CD4-positive, alpha-beta T cell treated with Interleukin-2 at 100 ng/mL for 4 hours (primary cell): ENCODE measurements at regions not wholly inside any gene's neighbourhood (a gene's known extent, or its start where the extent isn't known, plus 50 kb on each side); places are given as distances from the start of the nearest gene placed in this dataset.
"Not testable (repeated sequence)": the region's sequence is repeated elsewhere in the genome, so short reads cannot be mapped to it uniquely, and the experiment has no call there.

Experiments used
- DNase-seq: peaks from one replicate; pipeline ENCODE4 v3.0.0-alpha.2; 2020; ENCODE audit warnings: low spot score

DNA sequence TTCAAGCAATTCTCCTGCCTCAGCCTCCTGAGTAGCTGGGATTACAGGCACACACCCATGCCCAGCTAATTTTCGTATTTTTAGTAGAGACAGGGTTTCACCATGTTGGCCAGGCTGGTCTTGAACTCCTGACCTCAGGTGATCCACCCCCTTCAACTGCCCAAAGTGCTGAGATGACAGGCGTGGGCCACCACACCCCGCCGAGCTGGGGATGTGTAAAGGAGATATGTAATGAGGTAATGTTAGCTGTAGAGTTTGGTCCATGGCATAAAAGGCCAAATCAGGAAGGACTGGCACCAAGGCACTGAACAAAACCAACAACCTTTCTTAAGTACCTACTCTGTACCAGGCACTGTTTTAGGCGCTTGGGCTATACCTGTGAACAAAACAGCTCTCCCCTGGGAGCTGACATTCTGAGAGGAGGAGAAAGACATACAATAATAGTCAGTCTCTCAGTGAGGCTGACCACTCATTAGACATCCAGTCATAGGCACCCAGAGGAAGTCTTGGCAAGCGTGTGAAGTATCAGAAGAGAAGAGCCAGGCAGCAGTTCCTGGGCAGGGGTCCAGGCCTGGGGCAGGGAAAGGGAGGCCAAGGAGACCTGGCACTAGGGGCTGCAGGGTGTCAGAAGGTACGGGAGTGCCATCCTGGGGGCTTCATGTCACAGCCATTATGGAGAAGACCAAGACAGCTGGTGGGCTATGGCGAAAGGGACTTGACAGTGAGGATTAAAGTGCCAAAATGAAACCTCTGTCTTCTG, 164.8 kb upstream of the DTNBP1 start:
- no peak for DNase-seq

DNA sequence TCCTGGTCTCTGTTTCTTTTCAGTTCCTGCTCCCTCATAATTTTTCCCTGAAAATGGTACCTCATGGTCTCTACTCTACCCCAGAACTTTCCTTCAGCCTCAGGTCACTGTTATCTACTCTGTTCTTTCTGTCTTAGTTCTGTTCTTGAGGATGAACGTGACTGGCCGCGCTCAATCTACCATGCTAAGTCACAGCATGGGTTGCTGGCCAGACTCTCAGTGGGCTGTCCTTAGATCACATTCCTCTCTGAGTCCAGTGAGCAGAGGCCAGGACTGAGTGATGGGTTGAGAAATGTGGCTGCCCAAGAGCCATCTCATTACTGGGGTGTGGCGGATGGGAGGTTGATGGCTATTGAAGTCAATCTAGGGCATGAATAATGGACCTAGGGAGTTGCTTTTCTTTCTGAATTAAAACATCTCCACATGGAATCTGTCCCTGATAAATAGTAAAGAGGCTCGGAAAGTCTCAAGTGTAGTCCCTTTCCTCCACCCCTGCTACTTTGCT, 164.0 kb upstream of the DTNBP1 start:
- DNase-seq, result no peak

DNA sequence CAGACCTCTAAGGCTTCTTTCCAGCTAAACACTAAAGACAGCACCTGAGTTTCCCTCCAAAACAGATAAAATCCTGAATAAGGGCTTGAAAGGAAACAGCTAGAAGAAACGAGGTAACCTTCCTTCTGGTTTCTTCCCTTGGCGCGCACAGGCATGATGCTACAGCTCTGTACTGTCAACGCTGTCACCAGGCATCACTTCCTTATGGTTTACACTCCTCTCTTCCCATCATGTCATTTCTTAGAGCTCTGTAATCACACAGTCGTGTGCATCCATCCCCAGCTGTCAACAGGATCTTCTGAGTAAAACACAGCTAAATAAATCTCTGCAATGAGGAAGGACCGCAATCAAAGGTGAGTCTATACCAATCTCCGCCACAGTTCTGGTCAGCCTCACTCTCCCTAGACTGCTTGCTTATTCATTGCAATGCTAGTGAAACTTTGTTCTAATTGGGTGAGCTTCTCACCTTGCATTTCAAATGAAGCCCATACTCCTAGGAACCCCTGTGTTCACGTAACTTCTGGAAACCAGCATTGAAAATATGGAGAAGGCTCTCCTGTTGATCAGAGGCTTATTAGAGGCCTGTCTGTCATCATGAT, 162.6 kb upstream of the DTNBP1 start:
- no peak for DNase-seq

DNA sequence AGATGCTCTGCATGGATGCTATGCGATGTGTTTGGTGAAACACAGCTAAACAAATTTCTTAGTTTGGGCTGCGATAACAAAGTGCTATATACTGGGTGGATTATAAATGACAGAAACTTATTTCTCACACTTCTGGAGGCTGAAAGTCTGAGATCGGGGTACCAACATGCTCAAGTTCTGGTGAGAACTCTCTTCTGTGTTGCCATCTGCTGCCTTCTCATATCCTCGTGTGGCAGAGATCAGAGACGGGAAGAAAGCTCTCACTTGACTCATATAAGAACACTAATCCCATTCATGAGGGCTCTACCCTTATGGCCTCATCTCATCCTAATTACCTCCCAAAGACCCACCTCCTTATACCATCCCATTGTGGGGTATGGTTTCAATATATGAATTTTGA, 162.0 kb upstream of the DTNBP1 start:
- DNase-seq, result no peak

DNA sequence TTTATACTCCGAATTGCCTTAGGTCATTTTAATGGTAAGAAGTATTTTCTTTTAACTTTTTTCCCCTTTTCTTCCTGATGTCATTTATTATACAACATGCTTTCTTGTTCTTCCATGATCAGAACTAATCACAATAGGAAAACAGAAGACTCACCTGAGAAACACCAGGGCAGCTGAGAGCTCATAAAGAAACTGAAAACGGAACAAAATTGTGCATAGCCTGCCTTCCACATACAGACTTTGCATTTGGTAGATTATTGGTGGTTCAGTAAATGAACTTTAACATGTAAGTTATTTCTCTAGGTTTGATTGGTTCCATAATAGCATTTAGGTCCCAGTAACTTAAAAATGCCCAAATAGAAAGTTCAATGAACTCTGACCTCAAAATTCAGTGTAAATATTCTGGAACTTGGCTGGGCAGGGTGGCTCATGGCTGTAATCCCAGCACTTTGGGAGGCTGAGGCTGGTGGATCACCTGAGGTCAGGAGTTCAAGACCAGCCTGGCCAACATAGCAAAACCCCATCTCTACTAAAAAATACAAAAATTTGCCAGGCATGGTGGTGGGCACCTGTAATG, 161.1 kb upstream of the DTNBP1 start:
- no peak for DNase-seq

DNA sequence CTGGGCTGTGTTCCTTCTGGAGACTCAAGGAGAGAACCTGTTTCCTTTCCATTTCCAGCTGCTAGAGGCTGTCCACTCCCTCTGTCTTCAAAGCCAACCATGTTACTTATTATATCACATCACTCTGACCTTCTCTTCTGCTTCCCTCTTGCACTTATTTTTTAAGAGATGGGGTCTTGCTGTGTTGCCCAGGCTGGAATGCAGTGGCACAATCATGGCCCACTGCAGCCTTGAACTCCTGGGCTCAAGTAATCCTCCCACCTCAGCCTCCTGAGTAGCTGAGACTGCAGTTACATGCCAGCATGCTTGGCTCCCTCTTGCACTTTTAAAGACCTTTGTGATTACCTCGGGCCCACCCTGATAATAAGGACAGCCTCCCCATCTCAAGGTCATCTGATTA, 160.0 kb upstream of the DTNBP1 start:
- no peak for DNase-seq

DNA sequence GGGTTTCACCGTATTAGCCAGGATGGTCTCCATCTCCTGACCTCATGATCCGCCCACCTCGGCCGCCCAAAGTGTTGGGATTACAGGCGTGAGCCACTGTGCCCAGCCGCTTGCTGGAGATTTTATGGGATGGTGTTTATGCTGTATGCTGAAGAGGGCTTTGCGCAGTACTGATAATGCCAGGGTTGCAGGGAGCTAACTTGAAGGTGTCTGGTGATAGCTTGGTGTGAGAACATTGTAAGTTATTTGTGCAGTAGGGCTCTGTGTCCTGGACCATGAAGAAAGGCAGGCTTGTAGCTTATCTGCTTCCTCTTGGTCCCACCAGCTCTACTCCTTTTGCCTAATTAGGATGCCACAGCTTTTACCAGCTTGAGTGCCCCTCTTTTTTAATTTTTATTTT, 157.0 kb upstream of the DTNBP1 start:
- no peak for DNase-seq

DNA sequence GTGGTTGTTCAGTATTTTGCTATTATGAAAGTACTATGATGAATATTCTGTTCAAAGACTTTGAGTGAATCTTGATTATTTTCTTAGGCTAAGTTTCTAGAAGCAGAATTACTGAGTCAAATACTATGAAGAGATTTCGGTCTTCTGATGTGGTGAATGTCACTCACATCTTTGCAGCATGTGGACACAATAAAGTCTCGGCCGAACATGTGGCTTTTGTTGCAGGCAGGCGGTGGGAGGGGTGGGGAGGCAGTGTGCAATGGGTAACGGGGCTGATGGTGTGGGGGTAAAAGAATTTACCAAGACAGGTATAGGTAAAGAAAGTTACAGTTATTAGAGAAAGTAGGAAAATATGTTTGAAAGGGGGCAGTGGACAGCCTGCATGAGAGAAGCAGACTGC, 156.4 kb upstream of the DTNBP1 start:
- DNase-seq, result no peak

DNA sequence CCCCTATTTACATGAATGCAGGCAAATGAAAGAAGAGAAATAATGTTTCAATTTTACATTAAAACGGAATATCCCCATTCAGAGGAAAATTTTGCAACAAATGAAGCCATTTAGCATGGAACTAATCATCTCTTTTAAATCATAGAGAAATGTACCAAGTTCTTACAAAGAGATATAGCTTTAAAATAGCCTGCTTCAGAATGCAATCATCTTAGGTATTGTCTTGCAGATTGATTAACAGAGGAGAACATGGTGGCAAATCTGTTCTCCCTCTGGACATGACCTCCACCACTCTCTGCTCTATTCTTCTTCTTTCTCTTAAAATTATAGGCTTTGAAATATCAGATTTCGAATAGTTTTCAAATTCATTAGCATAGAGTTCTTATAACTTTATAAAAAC, 155.7 kb upstream of the DTNBP1 start:
- DNase-seq, result no peak

DNA sequence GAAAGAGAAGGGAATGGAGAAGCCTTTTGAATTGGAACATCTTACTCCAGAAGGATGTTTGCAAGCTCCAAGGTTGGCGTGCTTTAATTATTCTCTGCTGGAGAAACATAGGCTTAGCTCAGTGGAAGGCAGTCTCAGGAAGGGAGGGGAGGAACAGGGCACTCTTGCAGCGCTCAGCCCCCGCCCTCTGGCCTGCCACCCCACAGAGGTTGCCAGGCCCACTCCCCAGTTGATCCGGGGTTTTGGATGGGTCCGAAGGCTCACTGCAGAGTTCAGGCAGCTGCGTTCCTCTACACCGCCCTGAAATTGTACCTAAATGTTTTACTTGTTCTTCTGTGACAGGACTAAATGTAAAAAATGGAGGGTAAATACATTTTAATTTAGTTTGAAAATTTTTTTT, 155.2 kb upstream of the DTNBP1 start:
- DNase-seq, result no peak

DNA sequence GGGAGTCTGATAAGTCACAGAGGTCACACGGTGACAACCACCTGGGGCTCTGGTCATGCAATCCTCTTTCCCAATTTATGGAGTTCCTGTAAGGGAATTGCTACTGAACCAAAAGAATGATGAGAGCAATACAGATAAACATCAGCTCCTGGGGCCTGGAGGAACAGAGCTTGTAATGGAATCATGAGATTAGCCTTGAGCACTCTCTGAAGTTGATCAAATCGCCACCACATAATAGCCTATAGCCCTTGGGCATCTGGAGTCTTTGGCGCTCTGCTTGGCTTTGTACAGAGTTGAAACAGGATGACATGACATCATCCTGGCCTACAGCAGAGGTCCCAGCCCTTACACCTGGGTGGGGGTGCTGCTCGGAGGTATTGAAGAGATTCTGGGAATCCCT, 154.3 kb upstream of the DTNBP1 start:
- no peak for DNase-seq

DNA sequence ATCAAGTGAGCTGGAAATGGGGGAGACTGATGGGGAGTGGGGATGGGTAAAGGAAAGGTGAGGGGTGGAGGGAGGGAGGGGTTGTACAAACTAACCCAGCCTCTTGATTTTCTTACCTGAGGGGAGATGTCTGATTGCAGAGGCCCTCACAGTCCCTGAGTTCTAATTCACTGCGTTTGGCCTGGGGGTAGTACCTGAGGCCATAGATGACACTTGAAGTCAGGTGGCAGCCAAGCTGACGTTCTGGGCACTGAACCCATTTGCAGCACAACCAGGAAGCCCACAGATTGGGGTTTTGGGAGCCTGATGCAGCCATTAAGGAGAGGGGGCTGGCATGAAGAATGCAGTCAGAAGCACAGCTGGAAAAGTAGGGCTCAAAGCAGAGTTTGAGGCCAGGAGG, 153.8 kb upstream of the DTNBP1 start:
- no peak for DNase-seq

DNA sequence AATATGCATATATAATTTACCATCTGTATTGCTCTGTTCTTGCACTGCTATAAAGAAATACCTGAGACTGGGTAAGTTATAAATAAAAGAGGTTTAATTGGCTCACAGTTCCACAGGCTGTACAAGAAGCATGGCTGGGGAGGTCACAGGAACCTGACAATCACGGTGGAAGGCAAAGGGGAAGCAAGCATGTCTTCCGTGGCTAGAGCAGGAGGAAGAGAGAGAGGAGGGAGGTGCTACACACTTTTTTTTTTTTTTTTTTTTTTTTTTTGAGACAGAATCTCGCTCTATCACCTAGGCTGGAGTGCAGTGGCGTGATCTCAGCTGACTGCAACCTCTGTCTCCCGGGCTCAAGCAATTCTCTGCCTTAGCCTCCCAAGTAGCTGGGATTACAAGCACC, 150.9 kb upstream of the DTNBP1 start:
- not testable (repeated sequence) for DNase-seq

DNA sequence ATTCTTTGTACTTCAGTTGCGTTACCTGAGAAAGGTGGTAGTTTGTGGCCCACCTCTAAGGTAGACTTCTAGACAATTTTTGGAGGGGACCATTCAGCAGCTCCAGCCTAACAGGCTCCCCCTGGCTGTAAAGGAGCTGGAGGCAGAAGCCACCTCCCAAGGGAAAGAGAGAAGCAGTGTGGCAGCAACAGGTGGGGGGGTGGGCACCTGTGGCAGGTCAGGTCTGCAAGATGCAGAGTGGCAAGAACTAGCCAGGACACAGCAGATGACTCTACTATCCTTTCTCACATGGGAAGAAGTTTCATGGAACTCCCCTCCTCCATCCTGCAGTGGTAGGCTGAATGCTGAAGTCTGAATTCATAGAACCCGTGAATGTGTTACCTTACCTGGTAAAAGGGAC, 148.3 kb upstream of the DTNBP1 start:
- DNase-seq, result no peak

DNA sequence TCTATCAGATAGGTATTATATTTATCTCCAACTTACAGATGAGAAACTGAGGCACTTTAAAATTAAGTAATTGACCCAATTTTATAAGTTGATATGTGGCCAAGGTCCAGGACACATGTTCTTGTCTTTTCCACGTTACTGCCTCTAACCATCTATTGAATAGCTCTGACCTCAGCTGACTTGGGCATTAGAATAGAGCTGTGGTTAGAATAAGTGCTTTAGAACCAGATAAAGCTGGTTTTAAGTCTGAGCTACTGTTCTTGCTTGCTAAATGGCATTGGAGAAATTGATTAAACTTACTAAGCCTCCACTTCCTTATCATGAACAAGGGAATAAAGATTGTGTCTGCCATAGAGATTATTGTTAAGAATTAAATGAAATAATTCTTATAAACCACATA, 147.8 kb upstream of the DTNBP1 start:
- no peak for DNase-seq

DNA sequence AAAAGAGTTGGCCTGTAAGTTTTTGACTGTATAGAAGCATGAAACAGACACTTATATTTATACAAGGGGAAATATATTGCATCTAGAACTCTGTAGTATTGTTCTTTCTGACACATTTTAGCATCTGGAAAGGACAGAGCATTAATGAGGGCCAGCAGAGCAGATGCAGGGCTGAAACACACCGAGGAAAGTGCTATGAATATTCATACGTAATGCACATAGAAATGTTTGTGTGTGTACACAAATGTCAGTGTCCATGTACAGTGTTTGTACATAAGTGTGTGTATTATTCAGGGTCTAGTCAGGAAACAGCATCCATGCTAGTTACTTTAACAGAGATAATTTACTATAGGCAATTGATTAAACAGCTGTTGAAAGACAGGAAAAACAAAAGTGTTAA, 146.5 kb upstream of the DTNBP1 start:
- no peak for DNase-seq

DNA sequence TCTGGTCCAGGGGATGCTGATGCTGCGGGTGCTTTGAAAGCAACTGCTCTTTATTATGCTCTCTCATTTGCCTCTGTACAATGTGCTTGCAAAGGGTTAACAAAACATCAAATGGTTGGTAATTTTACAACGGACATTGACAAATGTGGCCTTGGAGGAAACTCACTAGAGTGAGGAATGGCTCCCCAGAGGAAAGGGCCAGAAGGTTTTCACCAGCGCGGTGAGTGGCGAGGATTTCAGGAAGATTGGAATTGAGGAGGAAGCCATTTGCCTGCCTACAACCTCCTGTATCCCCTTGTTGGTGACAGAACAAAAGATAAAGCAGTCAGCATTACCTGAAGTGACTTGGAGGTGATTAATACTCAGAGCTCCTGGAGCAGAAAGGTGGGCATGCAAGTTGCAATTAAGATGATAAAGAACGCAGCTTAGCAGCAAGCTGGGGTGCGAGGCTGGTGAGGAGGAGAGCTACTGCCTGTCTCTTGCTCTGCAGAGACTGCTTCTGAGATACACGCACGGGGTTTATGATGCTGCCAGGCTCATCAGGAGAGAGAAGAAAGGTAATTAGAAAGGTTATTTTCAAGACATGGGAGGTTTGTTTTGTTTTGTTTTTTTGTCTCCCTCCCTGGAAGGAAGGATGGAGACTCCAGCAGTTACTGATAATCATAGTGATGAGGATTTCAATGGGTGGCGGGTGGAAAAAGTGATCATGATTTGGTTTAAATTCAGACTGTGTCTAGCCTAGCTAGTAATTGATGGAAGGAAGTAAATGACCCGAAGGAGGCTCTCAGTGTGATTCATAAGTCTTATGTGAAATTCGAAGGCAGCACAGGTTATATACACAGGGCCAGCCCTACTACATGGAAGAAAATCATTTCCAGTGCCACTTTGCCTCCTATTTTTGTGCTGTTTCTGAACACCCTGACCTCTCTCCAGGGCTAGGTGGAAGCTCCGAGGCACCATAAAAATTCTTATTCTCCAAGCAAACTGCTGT, 141.6 kb upstream of the DTNBP1 start:
- no peak for DNase-seq

DNA sequence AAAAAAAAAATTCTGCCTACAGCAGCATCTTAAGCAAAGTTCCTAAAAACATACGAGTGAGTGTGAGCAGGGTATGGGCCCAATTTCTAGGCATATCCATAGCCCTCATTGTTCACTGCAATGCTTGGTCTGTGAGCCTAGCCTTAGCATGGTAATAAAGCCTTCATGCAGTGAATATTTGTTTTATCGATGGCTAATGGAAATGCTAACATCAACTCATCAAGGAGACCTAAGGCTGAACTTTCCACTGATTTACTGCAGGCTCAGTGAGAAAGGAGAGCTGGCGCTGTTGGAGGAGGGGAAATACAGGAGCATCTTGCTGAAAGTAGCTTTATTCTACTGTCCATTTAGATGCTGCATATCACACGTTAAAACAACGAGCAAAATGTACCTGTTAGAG, 139.6 kb upstream of the DTNBP1 start:
- no peak for DNase-seq

DNA sequence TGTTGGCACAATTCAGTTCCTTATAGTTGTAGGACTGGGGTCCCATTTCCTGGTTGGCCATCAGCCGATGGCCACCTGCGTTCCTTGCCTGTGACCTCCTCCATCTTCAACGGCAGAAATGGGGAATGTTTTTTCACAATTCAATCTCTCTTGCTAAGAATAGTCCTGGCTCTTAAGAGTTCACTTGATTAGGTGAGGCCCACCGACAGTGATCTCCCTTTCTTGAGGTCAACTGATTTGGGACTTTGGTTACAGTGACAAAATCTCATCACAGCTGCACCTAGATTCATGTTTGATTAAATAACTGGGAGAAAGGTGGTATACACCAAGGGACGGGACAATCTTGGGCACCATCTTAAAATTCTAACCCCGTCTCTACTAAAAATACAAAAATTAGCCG, 139.1 kb upstream of the DTNBP1 start:
- DNase-seq, result no peak

DNA sequence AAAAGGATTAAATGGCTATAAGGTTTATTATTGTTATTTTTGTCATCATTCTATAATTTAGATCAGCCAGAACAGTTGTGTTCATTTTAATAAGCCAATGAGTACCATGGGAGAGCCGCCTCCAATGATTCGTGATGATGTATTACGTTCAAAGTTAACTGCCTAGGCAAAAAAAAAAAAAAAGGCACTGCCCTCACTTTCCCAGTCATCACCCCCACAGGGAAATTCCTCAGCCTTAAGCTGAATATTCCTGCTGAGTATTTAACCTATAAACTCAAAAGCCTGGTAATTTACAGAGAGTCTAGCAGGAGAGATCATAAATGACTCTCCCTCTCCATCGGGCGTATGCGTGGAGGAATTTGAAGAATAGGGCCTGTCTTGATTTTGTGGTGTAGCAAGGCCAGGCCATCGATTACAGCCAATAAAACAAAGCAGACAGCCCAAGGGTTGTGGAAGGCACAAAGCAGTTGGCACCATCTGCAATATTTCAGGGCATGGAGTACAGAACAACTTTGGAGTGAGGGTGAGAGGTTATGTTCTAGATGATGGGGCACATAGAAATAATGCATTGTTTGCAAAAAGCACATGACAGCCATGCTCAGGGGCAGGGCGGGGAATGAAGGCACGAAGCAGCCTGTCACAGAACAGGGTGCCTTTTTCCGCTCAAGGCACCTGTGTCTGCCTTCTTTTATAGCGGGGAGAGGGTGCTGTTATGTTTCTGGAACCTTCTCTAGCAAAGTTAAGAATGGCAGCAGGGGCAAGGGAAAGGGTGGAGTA, 138.2 kb upstream of the DTNBP1 start:
- DNase-seq, result no peak

DNA sequence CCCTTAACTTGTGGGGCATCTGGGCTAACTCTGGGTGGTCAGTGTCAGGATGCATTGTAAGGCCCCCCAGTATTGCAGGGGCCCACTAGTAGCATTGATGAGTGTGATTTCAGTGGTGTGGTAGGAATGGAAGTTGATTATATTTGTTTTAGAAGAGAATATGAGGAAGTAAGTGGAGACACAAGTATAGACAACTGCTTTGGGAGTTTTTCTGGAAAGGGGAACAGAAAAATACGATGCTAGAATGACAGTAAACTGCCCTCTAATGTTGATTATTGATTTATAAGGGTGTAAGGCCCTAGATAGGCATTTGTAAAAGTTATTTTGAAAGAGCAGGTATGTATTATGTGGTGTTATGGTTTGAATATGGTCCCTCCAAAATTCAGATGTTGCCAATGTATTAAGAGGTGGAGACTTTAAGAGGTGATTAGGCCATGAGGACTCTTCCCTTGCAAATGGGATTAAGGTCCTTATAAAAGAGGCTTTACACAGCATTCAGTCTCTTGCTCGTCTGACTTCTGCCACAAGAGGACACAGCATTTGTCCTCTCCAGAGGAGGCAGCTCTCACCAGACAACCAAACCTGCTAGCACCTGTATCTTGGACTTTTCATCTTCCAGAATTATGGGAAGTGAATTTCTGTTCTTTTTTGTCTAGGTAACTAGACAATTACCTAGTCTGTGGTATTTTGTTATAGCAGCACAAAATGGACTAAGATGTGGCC, 135.9 kb upstream of the DTNBP1 start:
- no peak for DNase-seq
